ENCODE measurements at regions not wholly inside any gene's neighbourhood (a gene's known extent, or its start where the extent isn't known, plus 50 kb on each side); places are given as distances from the start of the nearest gene placed in this dataset.
"Not testable (repeated sequence)": the region's sequence is repeated elsewhere in the genome, so short reads cannot be mapped to it uniquely, and the experiment has no call there.

DNA sequence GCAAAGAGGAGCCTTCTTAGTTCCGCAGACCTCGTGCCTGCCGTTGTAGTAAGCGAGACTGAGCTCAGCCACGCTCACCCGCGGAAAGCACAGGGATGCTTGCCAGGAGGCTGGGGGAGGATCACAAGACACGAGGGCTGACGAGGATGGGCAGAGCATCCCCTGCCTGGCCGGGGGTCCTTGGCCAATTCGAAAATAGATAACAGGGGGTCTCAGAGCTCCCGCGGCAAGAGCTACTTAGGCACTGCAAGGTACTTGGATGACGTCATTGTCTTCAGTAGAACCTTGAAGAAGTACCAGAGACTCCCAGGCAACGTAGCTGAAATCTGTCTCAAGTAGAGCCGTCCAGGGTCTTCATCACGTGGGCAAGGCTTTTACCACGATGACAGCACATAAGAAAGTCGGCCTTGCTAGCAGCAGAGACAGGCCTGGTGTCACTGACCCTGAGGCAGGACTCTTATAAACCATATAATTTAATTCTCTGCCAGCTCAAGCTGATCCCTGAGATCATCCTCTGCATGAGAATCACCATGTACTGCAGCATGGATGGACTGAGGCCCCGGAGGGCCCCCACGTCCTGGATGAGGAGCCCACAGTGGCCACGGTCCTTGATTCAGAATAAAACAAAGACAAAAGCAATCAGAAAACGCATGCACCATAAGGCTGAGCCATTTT lies 81.9 kb downstream of the TMEM18 start:
- DNase-seq (ENCODE audit: low read depth) = no peak

DNA sequence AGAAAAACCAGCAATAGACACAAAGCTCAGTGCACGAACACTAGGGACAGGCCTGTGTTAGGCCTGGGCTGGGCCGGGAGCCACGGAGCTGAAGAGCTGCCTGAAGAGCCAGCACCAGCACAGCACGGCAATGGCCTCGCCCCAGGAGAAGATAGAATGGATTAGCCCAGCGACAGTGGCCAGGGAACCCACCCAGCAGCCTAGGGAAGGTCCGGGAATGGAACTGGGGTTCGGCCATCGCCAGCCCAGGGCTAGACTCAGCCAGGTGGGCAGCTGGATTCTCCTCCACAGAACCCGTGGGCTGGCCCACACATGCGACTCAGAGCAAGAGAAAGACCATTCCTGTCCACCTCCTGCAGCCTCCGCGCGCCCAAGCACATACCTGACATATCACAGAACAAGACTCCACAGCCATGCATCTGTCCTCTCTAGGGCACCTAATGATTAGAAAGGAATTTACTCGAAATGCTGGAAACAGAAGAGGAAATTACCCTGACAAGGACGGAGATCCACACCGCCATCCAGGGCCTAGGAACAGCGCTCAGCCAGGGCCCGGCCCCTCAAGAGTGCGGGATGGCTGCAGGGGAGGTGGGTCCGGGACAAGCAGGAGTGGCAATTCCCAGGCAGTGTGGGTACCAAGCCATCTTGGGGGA lies 82.8 kb downstream of the TMEM18 start:
- no peak for DNase-seq (ENCODE audit: low read depth)

DNA sequence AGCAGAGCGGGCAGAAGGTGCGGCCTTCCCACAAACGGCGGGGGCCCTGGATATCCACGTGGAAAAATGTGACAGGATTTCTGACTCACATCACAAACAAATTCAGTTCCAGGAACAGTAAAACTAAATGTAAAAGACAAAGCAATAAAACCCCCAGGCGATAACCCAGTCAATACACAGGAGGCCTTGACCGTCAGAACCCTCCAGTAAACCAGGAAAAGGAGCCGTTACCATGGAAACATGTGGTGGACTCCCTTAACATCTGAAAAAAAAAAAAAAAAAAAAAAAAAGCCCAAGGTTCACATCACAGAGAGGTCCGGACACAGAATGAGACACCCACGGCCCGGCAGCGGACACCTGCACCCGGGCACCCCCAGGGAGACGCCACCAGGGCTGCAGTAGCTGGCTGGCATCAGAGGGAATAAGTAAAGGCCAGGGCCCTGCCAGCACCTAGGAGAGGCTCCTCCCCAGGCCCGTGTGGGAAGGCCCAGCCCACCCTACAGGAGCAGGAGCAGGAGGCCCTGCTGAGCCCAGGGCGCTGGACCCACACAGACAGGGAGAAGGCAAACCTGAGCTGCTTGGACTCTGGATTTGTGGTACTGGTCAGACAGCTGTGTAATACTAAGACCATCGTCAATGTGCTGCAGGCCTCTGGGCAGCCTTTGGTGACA lies 83.7 kb downstream of the TMEM18 start:
- DNase-seq (ENCODE audit: low read depth) = no peak

DNA sequence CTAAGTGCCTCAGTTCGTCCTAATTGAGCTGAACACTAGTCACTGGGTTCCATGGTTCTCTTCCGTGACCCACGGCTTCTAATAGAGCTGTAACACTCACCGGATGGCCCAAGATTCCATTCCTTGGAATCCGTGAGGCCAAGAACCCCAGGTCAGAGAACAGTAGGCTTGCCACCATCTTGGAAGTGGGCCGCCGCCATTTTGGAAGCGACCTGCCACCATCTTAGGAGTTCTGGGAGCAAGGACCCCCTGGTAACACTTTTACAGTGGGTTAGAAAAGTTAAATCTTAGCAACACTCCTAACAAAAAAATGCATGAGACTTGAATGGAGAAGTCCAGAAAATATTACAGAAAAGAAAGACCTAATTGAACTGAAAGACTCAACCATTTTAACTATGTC lies 84.5 kb downstream of the TMEM18 start:
- no peak for DNase-seq (ENCODE audit: low read depth)

DNA sequence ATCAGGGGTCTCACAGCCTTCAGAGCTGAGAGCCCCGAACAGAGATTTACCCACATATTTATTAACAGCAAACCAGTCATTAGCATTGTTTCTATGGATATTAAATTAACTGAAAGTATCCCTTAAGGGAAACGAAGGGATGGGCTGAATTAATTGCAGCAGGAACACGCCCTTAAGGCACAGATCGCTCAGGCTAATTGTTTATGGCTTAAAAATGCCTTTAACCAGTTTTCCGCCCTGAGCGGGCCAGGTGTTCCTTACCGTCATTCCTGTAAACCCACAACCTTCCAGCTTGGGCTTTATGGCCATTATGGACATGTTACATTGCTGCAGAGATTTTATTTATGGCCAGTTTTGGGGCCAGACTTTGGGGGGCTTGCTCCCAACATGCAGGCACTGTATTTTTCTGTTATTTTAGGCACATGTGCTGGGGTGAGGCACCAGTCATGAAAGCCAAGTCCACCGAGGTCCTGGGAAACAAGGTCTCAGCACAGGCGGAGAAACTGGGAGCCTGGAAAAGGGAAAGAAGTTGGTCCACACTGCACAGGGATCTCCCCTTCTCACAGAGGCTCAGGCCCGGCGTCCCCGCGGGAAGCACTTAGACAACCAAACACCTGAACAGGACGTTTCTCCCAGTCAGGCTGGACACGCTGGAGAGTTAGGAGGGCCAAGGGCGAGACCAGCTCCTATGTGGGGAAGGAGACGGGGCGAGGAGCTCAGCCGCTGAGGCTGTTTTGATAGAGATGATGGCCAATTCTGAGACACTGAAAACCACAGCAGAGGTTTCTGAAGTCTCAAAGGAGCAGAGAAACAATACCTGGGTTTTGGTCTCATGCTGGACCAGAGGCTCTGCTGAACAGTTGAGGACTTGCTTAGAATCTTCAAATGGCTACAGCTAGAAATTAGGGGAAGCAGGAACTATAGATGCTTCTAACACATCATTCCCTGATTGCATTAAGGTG lies 86.7 kb downstream of the TMEM18 start:
- no peak for DNase-seq (ENCODE audit: low read depth)

DNA sequence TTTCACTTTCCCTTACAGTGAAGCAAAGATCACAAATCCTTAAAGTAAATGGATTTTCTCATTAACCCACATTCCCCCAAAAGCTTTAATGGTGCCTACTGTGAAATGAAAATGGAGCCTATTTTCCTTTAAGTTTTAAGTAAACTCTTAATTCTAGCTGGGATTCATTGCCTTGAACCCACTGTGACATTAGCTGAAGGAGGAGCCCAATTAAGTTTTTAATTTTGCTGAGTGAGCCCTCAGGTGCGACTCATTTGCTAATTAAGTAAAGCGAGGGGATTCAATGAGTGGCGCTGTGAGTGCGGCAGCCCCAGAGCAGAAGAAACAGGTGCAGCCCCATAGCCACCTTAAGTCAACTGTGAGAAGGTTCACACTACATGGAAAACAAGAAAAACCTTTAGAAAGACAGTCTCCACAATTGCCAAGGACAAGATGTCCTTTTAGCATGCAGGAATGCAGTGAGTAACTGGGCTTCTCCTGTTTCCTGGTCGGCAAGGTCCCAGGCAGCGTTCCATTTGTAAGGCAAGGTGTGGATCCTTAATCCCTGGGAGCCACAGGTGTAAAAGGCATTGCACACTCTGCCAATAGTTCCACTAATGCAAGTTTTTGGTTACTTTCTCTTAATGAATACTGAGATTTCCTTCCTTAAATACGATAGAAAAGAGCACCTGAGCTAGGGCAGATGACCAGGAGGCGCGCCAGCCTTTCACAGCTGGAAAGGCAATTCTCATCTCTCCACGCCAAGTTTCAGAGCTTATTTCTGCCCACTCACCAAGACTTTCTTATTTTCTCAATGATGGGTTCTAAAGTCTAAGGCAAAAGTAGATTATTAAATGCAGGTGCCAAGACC lies 87.7 kb downstream of the TMEM18 start:
- DNase-seq (ENCODE audit: low read depth) = no peak

DNA sequence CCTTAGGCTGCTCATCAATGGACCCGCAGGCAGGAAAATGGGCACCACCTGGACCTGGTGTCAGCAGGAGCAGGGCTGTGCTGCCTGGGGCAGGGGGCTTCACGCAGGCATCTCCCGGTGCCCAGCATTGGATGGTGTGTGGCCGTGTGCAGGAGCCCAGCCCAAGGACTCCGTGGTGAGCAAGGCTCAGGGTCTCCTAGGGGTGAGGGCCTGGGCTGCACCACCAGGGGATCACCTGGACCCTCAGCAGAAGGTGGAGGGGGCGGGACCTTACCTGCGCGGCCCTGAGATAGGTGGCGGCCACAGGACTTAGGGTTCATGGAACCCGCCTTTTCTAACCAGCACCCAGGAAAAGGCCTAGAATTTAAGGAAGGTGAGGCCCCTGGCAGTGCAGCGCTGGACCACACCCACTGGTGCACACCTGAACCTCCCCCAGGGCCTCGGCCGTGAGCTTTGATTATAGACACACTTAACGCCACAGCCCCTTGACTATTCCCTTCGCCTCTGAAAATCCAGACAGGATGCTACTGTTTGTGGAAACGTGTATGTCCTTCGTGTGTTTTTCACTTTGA lies 89.0 kb downstream of the TMEM18 start:
- no peak for DNase-seq (ENCODE audit: low read depth)

DNA sequence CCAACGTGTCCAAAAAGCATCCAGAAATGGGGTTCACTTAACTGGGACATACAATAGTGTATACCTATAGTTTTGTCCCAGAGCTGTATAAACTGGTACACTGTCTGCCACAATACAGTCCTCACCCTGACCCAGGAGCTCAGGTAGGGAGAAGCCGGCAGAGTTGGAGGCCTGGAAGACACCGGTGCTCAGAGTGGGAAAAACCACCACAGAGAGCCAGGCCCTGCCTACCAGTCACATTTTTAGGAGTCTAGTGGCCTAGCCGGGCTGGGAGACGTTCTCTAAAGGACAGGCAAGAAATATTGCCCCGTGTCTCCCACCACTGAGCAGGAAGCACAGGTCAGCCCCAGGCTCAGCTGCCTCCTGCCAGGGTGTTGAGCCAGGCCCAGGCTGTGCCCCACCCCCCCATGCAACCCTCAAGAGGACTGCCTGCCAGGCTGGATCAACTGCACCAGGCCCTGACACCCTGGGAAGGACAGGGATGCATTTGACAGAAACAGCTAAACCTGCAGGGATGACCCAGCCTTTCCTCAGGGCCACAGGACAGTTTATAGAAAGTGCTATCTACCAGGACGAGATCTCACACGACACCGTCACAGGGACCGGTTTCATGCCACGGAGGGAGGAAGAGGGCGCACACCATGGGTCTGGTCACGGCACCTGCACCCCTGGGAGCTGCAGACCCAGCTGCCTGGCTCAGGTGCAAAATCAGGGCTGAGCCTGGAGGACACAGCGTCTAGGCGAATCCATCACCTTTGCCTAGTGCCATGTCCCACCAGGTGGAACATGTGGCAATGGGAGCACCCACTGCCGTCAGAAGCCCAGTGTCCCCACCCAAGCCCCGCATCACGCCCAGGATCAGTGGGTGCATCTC lies 89.9 kb downstream of the TMEM18 start:
- no peak for DNase-seq (ENCODE audit: low read depth)

DNA sequence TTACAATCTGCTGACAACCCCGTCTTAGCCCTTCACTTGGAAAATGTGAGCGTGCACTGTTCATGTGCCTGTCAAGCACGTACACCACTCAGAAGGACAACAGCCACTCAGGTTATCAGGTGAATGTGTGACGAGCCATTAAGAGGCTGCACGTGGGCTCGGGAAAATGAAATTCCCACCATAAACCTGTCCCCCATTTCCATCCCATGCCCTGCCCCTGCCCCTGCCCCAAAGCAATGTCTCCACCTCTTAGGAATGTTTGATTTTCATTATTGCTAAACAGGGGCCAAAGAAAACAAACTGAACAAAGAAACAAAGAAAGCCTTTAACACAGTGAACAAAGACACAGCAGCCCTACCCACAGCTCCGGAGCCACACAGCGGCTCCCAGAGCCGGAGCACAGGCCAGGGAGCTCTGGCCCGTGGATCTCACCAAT lies 90.5 kb downstream of the TMEM18 start:
- no peak for DNase-seq (ENCODE audit: low read depth)

DNA sequence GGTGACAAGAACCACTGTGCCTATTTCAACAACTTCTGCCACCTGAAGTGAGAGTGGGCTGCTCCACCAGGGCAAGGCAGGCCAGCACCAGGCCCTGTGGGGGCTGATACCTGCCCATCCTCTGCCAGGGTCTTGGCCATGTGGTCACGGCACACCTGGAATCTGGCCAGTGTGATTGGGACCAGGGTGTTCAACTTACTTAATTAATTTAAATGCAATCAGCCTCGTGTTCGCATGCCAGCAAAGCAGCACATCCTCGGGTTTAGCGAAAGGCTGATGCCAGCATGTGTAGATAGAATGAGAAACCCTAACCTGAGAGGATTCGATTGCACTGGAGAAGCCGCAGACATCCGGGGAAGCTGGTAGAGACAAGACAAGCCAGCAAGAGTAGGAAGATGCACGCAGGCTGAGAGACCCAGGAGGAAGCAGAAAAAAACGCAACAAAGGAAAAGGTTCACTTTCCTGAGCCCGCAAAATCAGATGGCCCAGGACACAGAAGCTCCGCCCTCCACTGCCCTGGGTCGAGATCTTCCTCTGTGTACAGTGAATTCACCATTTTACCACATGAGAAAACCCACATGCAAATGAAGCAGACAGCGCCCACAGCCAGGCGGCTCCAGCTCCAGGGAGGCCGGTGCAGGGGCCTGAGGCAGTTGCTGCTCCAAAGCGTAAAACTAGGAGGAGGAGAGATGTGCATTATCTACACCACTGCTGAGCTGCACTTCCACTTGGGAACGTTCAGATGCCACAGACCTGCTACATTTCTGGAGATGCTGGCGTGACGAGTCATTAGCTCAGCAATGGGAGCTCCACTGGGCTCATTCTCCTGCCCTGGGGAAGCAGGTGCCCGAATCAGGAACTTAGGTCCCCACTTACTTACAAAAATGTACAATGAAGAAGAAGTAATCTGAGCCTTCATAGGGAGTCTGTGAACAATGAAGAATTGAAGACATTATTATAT lies 92.1 kb downstream of the TMEM18 start:
- DNase-seq (ENCODE audit: low read depth) = no peak

DNA sequence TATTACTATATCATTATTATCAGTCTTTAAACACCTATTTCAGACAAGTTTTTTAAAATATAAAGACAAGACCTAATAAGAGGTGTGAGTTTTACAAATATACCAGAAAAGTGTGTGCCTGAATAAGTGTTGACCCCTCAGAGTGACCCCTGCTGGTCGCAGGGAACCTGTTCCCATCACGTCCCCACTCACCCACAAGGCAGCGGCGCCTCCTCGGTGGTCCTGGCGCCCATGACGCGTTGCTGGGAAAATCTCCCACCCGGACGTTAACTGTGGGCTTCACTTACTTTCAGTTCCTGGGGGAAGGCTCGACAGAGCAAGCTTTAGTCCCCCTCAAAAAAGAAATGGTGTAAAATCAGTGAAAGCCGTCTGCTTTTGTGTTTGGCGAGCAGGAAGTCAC lies 93.5 kb downstream of the TMEM18 start:
- DNase-seq (ENCODE audit: low read depth) = no peak

DNA sequence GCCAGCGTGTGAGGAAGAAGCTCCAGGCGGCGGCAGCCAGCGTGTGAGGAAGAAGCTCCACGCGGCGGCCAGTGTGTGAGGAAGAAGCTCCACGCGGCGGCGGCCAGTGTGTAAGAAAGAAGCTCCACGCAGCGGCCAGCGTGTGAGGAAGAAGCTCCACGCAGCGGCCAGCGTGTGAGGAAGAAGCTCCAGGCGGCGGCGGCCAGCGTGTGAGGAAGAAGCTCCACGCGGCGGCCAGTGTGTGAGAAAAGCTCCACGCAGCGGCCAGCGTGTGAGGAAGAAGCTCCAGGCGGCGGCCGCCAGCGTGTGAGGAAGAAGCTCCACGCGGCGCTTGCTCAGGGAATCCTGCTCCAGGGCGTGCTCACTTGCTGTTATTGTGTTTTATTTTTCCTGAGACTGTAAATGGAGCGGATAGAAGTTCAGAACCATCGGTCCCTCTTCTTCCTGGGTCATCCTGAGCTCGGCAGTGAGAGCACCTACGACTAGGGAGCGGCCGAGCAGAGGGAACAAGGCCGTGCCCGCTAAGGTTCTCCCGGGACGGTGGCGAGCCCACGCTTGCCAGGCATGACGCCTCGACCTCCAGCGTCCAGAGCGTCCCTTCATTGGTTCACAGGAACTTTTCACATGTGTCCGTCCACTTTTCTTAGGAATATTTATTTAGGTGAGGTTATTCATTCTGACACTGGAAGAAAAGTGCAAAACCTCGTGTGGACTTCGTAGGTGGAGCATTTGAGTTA lies 94.2 kb downstream of the TMEM18 start:
- DNase-seq (ENCODE audit: low read depth) = no peak

DNA sequence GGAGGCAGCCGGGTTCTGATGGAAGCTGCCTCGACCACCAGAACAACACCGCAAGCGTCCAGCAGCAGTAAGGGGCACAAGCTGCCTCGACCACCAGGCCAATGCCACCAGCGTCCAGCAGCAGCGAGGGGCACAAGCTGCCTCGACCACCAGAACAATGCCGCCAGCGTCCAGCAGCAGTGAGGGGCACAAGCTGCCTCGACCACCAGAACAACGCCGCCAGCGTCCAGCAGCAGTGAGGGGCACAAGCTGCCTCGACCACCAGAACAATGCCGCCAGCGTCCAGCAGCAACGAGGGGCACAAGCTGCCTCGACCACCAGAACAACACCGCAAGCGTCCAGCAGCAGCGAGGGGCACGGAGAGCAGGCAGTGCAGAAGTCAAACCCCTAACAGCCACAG lies 94.9 kb downstream of the TMEM18 start:
- not testable (repeated sequence) for DNase-seq (ENCODE audit: low read depth)

DNA sequence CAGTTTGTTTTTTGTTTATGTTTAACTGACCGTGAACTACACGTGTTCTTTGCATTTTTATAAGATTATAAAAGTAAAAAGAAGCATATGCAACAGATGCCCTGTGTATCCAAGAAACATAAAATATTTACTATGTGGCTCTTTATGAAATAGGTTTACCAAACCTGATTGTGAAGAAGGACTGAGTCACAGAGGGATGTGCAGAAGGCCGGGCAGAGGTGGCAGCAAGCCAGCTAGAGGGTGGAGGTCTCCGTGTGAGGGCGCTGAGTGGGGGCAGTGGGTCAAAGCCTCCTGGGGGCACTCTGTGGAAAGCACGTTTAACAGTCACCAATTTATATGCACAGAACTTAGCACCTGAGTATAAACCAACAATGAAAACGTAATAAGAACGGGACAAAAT lies 97.2 kb downstream of the TMEM18 start:
- DNase-seq (ENCODE audit: low read depth) = no peak

DNA sequence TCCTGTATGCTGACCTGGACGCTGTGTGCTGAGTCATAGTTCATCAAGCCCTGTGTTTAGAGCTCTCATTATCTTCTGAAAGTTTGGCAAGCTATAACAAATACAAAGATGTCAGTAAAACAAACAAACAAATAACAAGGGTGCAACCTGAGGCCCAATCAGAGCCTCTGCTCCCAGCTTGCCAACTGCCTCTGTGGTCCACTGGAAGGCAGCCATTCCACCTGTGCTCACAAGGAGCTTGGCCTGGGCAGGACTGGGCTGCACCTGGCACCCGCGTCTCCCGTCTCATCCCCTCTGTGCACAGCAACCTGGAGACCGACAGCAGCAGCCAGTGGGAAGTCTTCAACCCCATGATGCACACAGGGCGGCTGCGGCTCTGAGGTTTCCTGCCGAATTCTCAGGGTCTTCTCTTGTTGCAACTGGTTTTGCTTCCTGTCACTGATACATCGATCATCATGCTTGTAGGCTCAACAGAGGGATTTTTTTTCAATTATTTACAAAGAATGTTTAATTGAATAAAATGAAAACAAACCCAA lies 97.8 kb downstream of the TMEM18 start:
- no peak for DNase-seq (ENCODE audit: low read depth)

DNA sequence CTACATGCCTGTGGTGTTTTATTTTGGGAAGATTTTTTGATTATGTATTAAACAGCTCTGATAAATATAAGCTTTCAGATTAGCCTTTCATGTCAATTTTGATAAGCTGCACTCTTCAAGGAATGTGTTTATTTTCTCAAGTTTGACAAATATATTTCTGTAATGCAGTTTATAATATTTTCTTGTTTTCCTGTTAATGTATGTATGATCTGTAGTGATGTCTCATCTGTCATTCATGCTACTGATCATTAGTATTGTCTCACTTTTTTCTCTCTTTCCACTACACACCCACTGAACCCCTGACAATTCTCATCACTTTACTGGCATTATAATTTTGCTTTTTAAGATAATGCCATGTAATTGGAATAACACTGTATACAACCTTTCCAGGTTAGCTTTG lies 100.9 kb downstream of the TMEM18 start:
- DNase-seq (ENCODE audit: low read depth) = no peak

DNA sequence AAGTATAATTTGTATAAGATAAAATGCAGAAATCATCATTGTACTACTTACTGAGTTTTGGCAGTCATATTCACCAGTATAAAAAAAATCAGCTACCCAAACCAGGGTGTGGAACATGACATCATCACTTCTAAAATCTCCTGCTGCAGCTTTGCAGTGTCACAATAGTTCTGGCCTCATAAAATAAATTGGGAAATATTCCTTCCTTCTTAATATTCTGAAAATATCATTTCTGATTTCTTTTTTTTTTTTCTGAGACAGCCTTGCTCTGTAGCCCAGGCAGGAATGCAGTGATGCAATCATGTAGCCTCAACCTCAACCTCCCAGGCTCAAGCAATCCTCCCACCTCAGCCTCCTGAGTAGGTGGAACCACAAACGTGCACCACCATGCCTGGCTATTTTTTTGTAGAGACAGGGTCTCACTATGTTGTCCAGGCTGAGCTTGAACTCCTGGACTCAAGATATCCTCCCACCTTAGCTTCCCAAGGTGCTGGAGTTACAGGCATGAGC lies 101.4 kb downstream of the TMEM18 start:
- DNase-seq (ENCODE audit: low read depth) = no peak

Measured in stromal cell of bone marrow (primary cell).